H9 (cell line): ENCODE measurements at regions not wholly inside any gene's neighbourhood (a gene's known extent, or its start where the extent isn't known, plus 50 kb on each side); places are given as distances from the start of the nearest gene placed in this dataset.

Experiments
- DNase-seq: peaks from one replicate; pipeline ENCODE4 v3.0.0-alpha.2; 2017
- H2AFZ ChIP-seq: one replicate; pipeline ENCODE4 v1.6.1; 2013; ENCODE audit warnings: mild to moderate bottlenecking, low read length, control low read depth, moderate library complexity
- H2AK5ac ChIP-seq: 2 replicates; pipeline ENCODE4 v1.6.1; 2013; ENCODE audit warnings: low read length, control low read depth, mixed read lengths; ENCODE audit not compliant: insufficient read length
- H2BK120ac ChIP-seq: one replicate; pipeline ENCODE4 v1.6.1; 2013; ENCODE audit warnings: low read depth, mild to moderate bottlenecking, low read length, control low read depth, inconsistent platforms; ENCODE audit not compliant: poor library complexity, severe bottlenecking
- H2BK12ac ChIP-seq: 2 replicates; pipeline ENCODE4 v1.6.1; 2013; ENCODE audit warnings: low read length, control low read depth, mixed read lengths, low read depth; ENCODE audit not compliant: insufficient read length
- H2BK15ac ChIP-seq: 2 replicates; pipeline ENCODE4 v1.6.1; 2013; ENCODE audit warnings: low read depth, low read length, control low read depth
- H2BK20ac ChIP-seq: one replicate; pipeline ENCODE4 v1.6.1; 2013; ENCODE audit warnings: low read depth, mild to moderate bottlenecking, low read length, control low read depth, inconsistent platforms; ENCODE audit not compliant: poor library complexity, severe bottlenecking
- H2BK5ac ChIP-seq: 2 replicates; pipeline ENCODE4 v1.6.1; 2013; ENCODE audit warnings: low read length, control low read depth, mixed read lengths; ENCODE audit not compliant: insufficient read length
- H3K14ac ChIP-seq: 2 replicates; pipeline ENCODE4 v1.6.1; 2013; ENCODE audit warnings: low read length, control low read depth; ENCODE audit not compliant: insufficient read depth
- H3K18ac ChIP-seq: 2 replicates; pipeline ENCODE4 v1.6.1; 2013; ENCODE audit warnings: low read depth, mild to moderate bottlenecking, mixed read lengths, low read length, control low read depth; ENCODE audit not compliant: insufficient read length
- H3K23ac ChIP-seq: 2 replicates; pipeline ENCODE4 v1.6.1; 2013; ENCODE audit warnings: low read length, control low read depth, mixed read lengths, low read depth; ENCODE audit not compliant: insufficient read length
- H3K23me2 ChIP-seq: 2 replicates; pipeline ENCODE4 v1.6.1; 2013; ENCODE audit warnings: low read depth, mild to moderate bottlenecking, mixed read lengths, low read length, control low read depth; ENCODE audit not compliant: insufficient read length, poor library complexity, severe bottlenecking
- H3K27ac ChIP-seq: 2 replicates; pipeline ENCODE4 v1.5.1; 2013; ENCODE audit warnings: low read length, control low read depth, mixed read lengths, low read depth; ENCODE audit not compliant: insufficient read length
- H3K27me3 ChIP-seq: 2 replicates; pipeline ENCODE4 v1.6.1; 2013; ENCODE audit warnings: low read length, control low read depth, inconsistent platforms; ENCODE audit not compliant: insufficient read depth
- H3K4ac ChIP-seq: 2 replicates; pipeline ENCODE4 v1.6.1; 2013; ENCODE audit warnings: low read depth, mild to moderate bottlenecking, control low read depth, inconsistent platforms, low read length, moderate library complexity
- H3K4me1 ChIP-seq: 2 replicates; pipeline ENCODE4 v1.6.1; 2013; ENCODE audit warnings: low read length, control low read depth, inconsistent platforms; ENCODE audit not compliant: insufficient read depth
- H3K4me2 ChIP-seq: 2 replicates; pipeline ENCODE4 v1.6.1; 2013; ENCODE audit warnings: low read length, control low read depth, mixed read lengths; ENCODE audit not compliant: insufficient read length, insufficient read depth
- H3K56ac ChIP-seq: 2 replicates; pipeline ENCODE4 v1.6.1; 2013; ENCODE audit warnings: low read depth, mild to moderate bottlenecking, mixed read lengths, low read length, control low read depth; ENCODE audit not compliant: insufficient read length
- H3K79me1 ChIP-seq: 2 replicates; pipeline ENCODE4 v1.6.1; 2013; ENCODE audit warnings: low read depth, mild to moderate bottlenecking, moderate library complexity, low read length, control low read depth, inconsistent platforms; ENCODE audit not compliant: insufficient read depth, poor library complexity, severe bottlenecking
- H3K79me2 ChIP-seq: 2 replicates; pipeline ENCODE4 v1.6.1; 2013; ENCODE audit warnings: low read length, control low read depth, inconsistent platforms; ENCODE audit not compliant: insufficient read depth
- H3K9ac ChIP-seq: 2 replicates; pipeline ENCODE4 v1.6.1; 2013; ENCODE audit warnings: low read length, control low read depth, mixed read lengths; ENCODE audit not compliant: insufficient read length; ENCODE audit errors: extremely low read depth
- H3K9me3 ChIP-seq: one replicate; pipeline ENCODE4 v1.6.1; 2013; ENCODE audit warnings: low read depth, low read length, inconsistent platforms; ENCODE audit not compliant: control insufficient read depth
- H3T11ph ChIP-seq: one replicate; pipeline ENCODE4 v1.6.1; 2013; ENCODE audit warnings: mild to moderate bottlenecking, low read length, control low read depth, inconsistent platforms
- H4K20me1 ChIP-seq: one replicate; pipeline ENCODE4 v1.6.1; 2013; ENCODE audit not compliant: control insufficient read depth, insufficient read length, insufficient read depth
- H4K5ac ChIP-seq: 2 replicates; pipeline ENCODE4 v1.6.1; 2013; ENCODE audit warnings: low read depth, mild to moderate bottlenecking, mixed read lengths, low read length, control low read depth; ENCODE audit not compliant: insufficient read length
- H4K8ac ChIP-seq: replicated peaks from 2 replicates; pipeline ENCODE4 v1.6.1; 2013; ENCODE audit warnings: low read length, control low read depth, mixed read lengths, low read depth; ENCODE audit not compliant: insufficient read length
- H4K91ac ChIP-seq: 2 replicates; pipeline ENCODE4 v1.6.1; 2013; ENCODE audit warnings: low read depth, mild to moderate bottlenecking, moderate library complexity, mixed read lengths, low read length, control low read depth; ENCODE audit not compliant: insufficient read length
- H3K27ac Mint-ChIP-seq, 3 experiments: 2 replicates in 2 of 3; 3 replicates in 1 of 3; pipeline ENCODE4 v1.8.0; 2020 to 2021; ENCODE audit warnings: mixed read lengths in 3 of 3, mild to moderate bottlenecking in 1 of 3, moderate library complexity in 1 of 3
- H3K27me3 Mint-ChIP-seq: 2 replicates; pipeline ENCODE4 v1.8.0; 2021; ENCODE audit warnings: low read depth, mild to moderate bottlenecking, moderate library complexity, mixed read lengths
- H3K36me3 Mint-ChIP-seq, 3 experiments: 2 replicates in 2 of 3; 3 replicates in 1 of 3; pipeline ENCODE4 v1.8.0; 2020 to 2021; ENCODE audit warnings: low read depth in 3 of 3, mixed read lengths in 3 of 3; ENCODE audit not compliant: insufficient read depth in 1 of 3
- H3K4me1 Mint-ChIP-seq, 2 experiments: 2 replicates each; pipeline ENCODE4 v1.8.0; 2020; ENCODE audit warnings: mixed read lengths in 2 of 2
- H3K4me3 Mint-ChIP-seq, 2 experiments: 2 replicates in 1 of 2; 3 replicates in 1 of 2; pipeline ENCODE4 v1.8.0; 2020 to 2021; ENCODE audit warnings: mild to moderate bottlenecking in 2 of 2, mixed read lengths in 2 of 2, moderate library complexity in 1 of 2
- H3K9me3 Mint-ChIP-seq, 2 experiments: 2 replicates in 1 of 2; 3 replicates in 1 of 2; pipeline ENCODE4 v1.8.0; 2020; ENCODE audit warnings: mild to moderate bottlenecking in 2 of 2, mixed read lengths in 2 of 2, moderate library complexity in 1 of 2
- WGBS: extraction: QIAGEN DNeasy Blood & Tissue Kit; methylation state at CpG from one replicate; pipeline ENCODE4 v1.1.7; 2013; ENCODE audit warnings: missing lambda C conversion rate, low lambda C conversion rate, mixed read lengths; ENCODE audit not compliant: insufficient read length; ENCODE audit errors: extremely low coverage; 5-methylcytosine and 5-hydroxymethylcytosine counted together
- TF ChIP-seq, protein P1 (sequence below): fragments of 200-600 bp; sonication (generic); conservative IDR thresholded peaks from 3 replicates; pipeline ENCODE4 v1.8.0; 2021; ENCODE audit warnings: antibody characterized with exemption, mild to moderate bottlenecking

DNA sequence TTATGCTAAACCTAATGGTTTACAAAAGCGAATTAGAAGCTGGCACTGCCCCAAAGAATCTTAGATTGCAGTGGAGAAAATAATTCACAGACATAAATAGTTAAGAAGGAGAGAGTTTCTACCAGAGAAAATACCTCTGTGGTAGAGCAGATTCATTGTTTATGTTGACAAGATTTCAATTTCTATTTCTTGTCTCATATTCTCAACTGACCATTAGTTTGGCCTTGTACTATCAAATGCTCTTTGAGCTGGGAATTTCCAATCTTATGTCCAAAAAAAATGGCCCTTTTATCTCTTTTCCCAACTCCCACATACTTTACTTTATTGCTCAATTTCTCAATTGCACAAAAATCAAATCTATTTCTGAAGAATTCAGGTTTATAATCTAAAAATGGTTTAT, 804.1 kb upstream of the CITED2 start:
- H2BK5ac ChIP-seq: no peak overlapping the region
- no peak overlapping the region for H3K27ac ChIP-seq
- H3K27me3 ChIP-seq: no peaks in the 10 kb centered on the region
- no peaks in the 10 kb centered on the region for H3K27me3 Mint-ChIP-seq
- H2BK120ac ChIP-seq: no peak overlapping the region
- H3K79me1 ChIP-seq: no peaks in the 10 kb centered on the region
- no peaks in the 10 kb centered on the region for H4K20me1 ChIP-seq
- no peak for DNase-seq
- H3K36me3 Mint-ChIP-seq: no peaks in the 10 kb centered on the region; a peak in 2 of 7 replicates
- no peak overlapping the region for H3K9ac ChIP-seq
- no peak overlapping the region for H2BK12ac ChIP-seq
- no peak overlapping the region for H2BK15ac ChIP-seq
- no peak overlapping the region for H3K4ac ChIP-seq
- H3K23ac ChIP-seq: no peak overlapping the region
- no peaks in the 10 kb centered on the region for H3K23me2 ChIP-seq
- H4K5ac ChIP-seq: no peak overlapping the region
- H4K91ac ChIP-seq: no peak overlapping the region
- no peak overlapping the region for H3K14ac ChIP-seq
- no peak overlapping the region for H2AK5ac ChIP-seq
- no CpG with 5 or more reads among the region's 1 CpG for WGBS
- no peak overlapping the region for H3K4me2 ChIP-seq
- no peaks in the 10 kb centered on the region for H3K4me1 ChIP-seq
- H2BK20ac ChIP-seq: no peak overlapping the region
- no peak overlapping the region for H3K4me3 Mint-ChIP-seq
- no peak overlapping the region for H2AFZ ChIP-seq
- no peaks in the 10 kb centered on the region for H3K79me2 ChIP-seq
- H3K4me1 Mint-ChIP-seq: no peaks in the 10 kb centered on the region
- H3K18ac ChIP-seq: no peak overlapping the region
- no peak overlapping the region for H3K56ac ChIP-seq
- TF ChIP-seq, protein P1, sequence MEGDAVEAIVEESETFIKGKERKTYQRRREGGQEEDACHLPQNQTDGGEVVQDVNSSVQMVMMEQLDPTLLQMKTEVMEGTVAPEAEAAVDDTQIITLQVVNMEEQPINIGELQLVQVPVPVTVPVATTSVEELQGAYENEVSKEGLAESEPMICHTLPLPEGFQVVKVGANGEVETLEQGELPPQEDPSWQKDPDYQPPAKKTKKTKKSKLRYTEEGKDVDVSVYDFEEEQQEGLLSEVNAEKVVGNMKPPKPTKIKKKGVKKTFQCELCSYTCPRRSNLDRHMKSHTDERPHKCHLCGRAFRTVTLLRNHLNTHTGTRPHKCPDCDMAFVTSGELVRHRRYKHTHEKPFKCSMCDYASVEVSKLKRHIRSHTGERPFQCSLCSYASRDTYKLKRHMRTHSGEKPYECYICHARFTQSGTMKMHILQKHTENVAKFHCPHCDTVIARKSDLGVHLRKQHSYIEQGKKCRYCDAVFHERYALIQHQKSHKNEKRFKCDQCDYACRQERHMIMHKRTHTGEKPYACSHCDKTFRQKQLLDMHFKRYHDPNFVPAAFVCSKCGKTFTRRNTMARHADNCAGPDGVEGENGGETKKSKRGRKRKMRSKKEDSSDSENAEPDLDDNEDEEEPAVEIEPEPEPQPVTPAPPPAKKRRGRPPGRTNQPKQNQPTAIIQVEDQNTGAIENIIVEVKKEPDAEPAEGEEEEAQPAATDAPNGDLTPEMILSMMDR: no peak
- H4K8ac ChIP-seq: no peak overlapping the region
- H3K9me3 Mint-ChIP-seq: no peaks in the 10 kb centered on the region
- H3K9me3 ChIP-seq: no peaks in the 10 kb centered on the region
- H3K27ac Mint-ChIP-seq: no peak overlapping the region; a peak in 1 of 7 replicates
- H3T11ph ChIP-seq: no peak overlapping the region
